ENCODE measurements at regions not wholly inside any gene's neighbourhood (a gene's known extent, or its start where the extent isn't known, plus 50 kb on each side); places are given as distances from the start of the nearest gene placed in this dataset.

DNA sequence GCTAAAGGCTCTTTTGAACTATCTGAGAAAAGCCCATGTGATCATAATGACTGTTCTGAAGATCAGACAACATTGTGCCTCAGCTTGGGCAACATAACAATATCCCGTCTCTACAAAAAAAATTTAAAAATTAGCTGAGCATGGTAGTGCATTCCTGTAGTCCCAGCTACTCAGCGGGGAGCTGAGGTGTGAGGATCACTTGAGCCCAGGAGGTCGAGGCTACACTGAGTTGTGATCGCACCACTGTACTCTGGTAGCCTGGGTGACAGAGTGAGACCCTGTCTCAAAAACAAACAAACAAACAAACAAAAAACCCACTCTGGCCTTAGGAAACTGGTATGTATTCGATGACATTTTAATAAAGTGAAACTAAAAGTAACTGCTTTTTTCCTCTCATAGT lies 1526.8 kb upstream of the TENM4 start:
- H3K27ac ChIP-seq = no peak overlapping the region
- TF ChIP-seq, protein P1, sequence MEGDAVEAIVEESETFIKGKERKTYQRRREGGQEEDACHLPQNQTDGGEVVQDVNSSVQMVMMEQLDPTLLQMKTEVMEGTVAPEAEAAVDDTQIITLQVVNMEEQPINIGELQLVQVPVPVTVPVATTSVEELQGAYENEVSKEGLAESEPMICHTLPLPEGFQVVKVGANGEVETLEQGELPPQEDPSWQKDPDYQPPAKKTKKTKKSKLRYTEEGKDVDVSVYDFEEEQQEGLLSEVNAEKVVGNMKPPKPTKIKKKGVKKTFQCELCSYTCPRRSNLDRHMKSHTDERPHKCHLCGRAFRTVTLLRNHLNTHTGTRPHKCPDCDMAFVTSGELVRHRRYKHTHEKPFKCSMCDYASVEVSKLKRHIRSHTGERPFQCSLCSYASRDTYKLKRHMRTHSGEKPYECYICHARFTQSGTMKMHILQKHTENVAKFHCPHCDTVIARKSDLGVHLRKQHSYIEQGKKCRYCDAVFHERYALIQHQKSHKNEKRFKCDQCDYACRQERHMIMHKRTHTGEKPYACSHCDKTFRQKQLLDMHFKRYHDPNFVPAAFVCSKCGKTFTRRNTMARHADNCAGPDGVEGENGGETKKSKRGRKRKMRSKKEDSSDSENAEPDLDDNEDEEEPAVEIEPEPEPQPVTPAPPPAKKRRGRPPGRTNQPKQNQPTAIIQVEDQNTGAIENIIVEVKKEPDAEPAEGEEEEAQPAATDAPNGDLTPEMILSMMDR (IDR thresholded peaks at IDR 0.05) = no peak
- H3K9me3 ChIP-seq = no peaks in the 10 kb centered on the region
- no peaks in the 10 kb centered on the region for H3K36me3 ChIP-seq
- no peak for DNase-seq
- intact Hi-C loops (cut with DNase I; ENCODE audit: low total_unique reads) = no loop called here
- H3K4me3 ChIP-seq = no peak overlapping the region
- peaks cover 0 to 4% (median 0%) of the 10 kb centered on the region in 4 donors for H3K4me1 ChIP-seq
- H3K27me3 ChIP-seq = no peaks in the 10 kb centered on the region

- Histone ChIP-seq H3K27ac (no peak overlapping the region), H3K27me3 (no peaks in the 10 kb centered on the region), H3K4me1 (peaks cover 0 to 15% (median 6%) of the 10 kb centered on the region in 4 donors), H3K9me3 (no peaks in the 10 kb centered on the region), H3K4me3 (no peak overlapping the region), H3K36me3 (no peaks in the 10 kb centered on the region)
- intact Hi-C loops (cut with DNase I; ENCODE audit: low total_unique reads) = no loop called here
- DNase-seq = no peak
- TF ChIP-seq, protein P1 (IDR thresholded peaks at IDR 0.05) = no peak
Observed at GRCh38 chr11:80960381-80961029, 1519.7 kb upstream of the TENM4 start.

DNA sequence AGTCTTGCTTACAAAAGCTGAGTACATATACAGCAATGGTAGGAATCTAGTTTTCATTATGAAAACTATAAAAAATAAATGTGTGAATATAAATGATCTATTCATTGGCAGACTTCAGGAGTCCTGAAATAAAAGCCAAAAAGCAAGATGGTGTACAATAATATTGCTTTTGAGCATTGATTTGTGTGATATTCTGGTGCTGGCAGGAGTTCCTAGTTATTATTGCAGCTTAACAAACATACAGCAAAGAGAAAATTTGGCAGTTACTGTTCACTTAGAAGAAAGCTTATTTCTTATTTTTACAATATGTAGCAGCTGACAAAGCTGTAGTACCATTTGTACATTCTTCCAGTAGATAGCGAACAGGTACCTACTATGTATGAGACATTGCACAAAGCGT lies 1518.9 kb upstream of the TENM4 start:
- no peak overlapping the region for H3K27ac ChIP-seq
- H3K36me3 ChIP-seq = no peaks in the 10 kb centered on the region
- TF ChIP-seq, protein P1 (IDR thresholded peaks at IDR 0.05) = no peak
- DNase-seq = no peak
- no peaks in the 10 kb centered on the region for H3K27me3 ChIP-seq
- no peak overlapping the region for H3K4me3 ChIP-seq
- peaks cover 0 to 15% (median 6%) of the 10 kb centered on the region in 4 donors for H3K4me1 ChIP-seq
- no peaks in the 10 kb centered on the region for H3K9me3 ChIP-seq
- intact Hi-C loops (cut with DNase I; ENCODE audit: low total_unique reads) = no loop called here

DNA sequence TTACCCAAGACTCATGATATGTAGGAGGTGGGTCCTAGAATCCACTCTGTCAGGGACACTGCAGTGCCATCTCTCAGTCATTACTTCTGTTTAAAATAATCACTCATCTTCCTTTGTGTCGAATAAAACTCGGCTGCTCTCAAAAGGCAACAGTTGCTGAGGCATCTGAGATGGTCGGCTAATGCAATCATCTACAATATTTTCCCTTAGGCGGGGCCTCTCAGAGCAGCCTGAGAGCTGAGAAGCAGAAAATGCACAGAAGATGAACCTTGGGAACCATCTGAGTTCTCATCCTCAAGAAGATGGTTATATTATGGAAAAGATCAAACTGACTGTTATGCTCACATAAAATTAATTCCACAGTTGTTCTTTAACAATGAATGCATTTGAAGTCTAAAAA lies 1518.2 kb upstream of the TENM4 start:
- H3K27me3 ChIP-seq = no peaks in the 10 kb centered on the region
- no peak overlapping the region for H3K4me3 ChIP-seq
- no peaks in the 10 kb centered on the region for H3K9me3 ChIP-seq
- H3K27ac ChIP-seq = no peak overlapping the region
- no peak for DNase-seq
- H3K36me3 ChIP-seq = no peaks in the 10 kb centered on the region
- peaks cover 0 to 15% (median 6%) of the 10 kb centered on the region in 4 donors for H3K4me1 ChIP-seq
- TF ChIP-seq, protein P1 (IDR thresholded peaks at IDR 0.05) = no peak
- intact Hi-C loops (cut with DNase I; ENCODE audit: low total_unique reads) = no loop called here

GRCh38 chr11:80958361-80958760 lies 1517.5 kb upstream of the TENM4 start:
- TF ChIP-seq, protein P1 (IDR thresholded peaks at IDR 0.05) = no peak
- Histone ChIP-seq H3K27ac (no peak overlapping the region), H3K27me3 (no peaks in the 10 kb centered on the region), H3K4me1 (peaks cover 0 to 15% (median 6%) of the 10 kb centered on the region in 4 donors), H3K4me3 (no peak overlapping the region), H3K36me3 (no peaks in the 10 kb centered on the region), H3K9me3 (no peaks in the 10 kb centered on the region)
- DNase-seq = no peak
- intact Hi-C loops (cut with DNase I; ENCODE audit: low total_unique reads) = no loop called here

Measured in tibial artery (tissue), 4 donors.